HepG2 (cell line): ENCODE measurements at regions not wholly inside any gene's neighbourhood (a gene's known extent, or its start where the extent isn't known, plus 50 kb on each side); places are given as distances from the start of the nearest gene placed in this dataset.

Experiments used
- CREM ChIP-seq, 2 experiments: sonication (generic) in 1 of 2; formaldehyde crosslinking in 1 of 2; IDR thresholded peaks; 2 replicates each; pipeline versions ENCODE4 v1.4.0 to v1.6.1; 2016 to 2020; ENCODE audit warnings: antibody characterized with exemption in 1 of 2, mild to moderate bottlenecking in 1 of 2, missing genetic modification reagents in 1 of 2
- CTCF ChIP-seq: sonication (generic); formaldehyde crosslinking; IDR thresholded peaks from 2 replicates; pipeline ENCODE4 v1.5.0; 2020; ENCODE audit warnings: mild to moderate bottlenecking, missing genetic modification reagents, moderate library complexity
- IRF2 ChIP-seq: IDR thresholded peaks from 2 replicates; pipeline ENCODE4 v1.6.1; 2018; ENCODE audit warnings: missing genetic modification reagents, missing compliant biosample characterization
- POLR2AphosphoS5 ChIP-seq: IDR thresholded peaks from 2 replicates; pipeline ENCODE4 v1.6.1; 2012; ENCODE audit warnings: low read depth, low read length
- ZBTB33 ChIP-seq: sonication (generic); formaldehyde crosslinking; IDR thresholded peaks from 2 replicates; pipeline ENCODE4 v1.4.0; 2020; ENCODE audit warnings: missing genetic modification reagents
- ZBTB42 ChIP-seq: sonication (generic); formaldehyde crosslinking; IDR thresholded peaks from 2 replicates; pipeline ENCODE4 v1.5.0; 2020; ENCODE audit warnings: mild to moderate bottlenecking, missing genetic modification reagents
- ZFP91 ChIP-seq: sonication (generic); formaldehyde crosslinking; IDR thresholded peaks from 2 replicates; pipeline ENCODE4 v1.9.0; 2022; ENCODE audit warnings: missing genetic modification reagents, mild to moderate bottlenecking, borderline replicate concordance
- ZNF10 ChIP-seq: sonication (generic); formaldehyde crosslinking; IDR thresholded peaks from 2 replicates; pipeline ENCODE4 v1.4.0; 2020; ENCODE audit warnings: mild to moderate bottlenecking, low read depth, missing genetic modification reagents, borderline replicate concordance
- ZNF142 ChIP-seq: sonication (generic); formaldehyde crosslinking; IDR thresholded peaks from 2 replicates; pipeline ENCODE4 v1.4.0; 2020; ENCODE audit warnings: missing genetic modification reagents
- ZNF274 ChIP-seq: sonication (generic); formaldehyde crosslinking; IDR thresholded peaks from 2 replicates; pipeline ENCODE4 v1.5.1; 2020; ENCODE audit warnings: mild to moderate bottlenecking, missing genetic modification reagents
- ZNF441 ChIP-seq: sonication (generic); formaldehyde crosslinking; IDR thresholded peaks from 2 replicates; pipeline ENCODE4 v1.7.0; 2021; ENCODE audit warnings: missing genetic modification reagents, borderline replicate concordance
- ZNF777 ChIP-seq: sonication (generic); formaldehyde crosslinking; IDR thresholded peaks from 2 replicates; pipeline ENCODE4 v1.4.0; 2020; ENCODE audit warnings: missing genetic modification reagents

- no peak for TF ChIP-seq CREM (IDR thresholded peaks at IDR 0.05)
- no peak for TF ChIP-seq CREM (CRISPR knock-in tag; IDR thresholded peaks at IDR 0.05)
- no peak for TF ChIP-seq ZNF441 (CRISPR knock-in tag)
- no peak for TF ChIP-seq ZBTB33 (CRISPR knock-in tag)
- no peak for TF ChIP-seq ZNF274 (CRISPR knock-in tag)
- no peak for TF ChIP-seq ZNF777 (CRISPR knock-in tag)
- TF ChIP-seq ZFP91 (CRISPR knock-in tag) = no peak
- no peak for TF ChIP-seq IRF2
- no peak for TF ChIP-seq ZNF10 (CRISPR knock-in tag)
- no peak for TF ChIP-seq ZNF142
- no peak for TF ChIP-seq ZBTB42
- no peak for TF ChIP-seq POLR2AphosphoS5
- TF ChIP-seq CTCF (CRISPR knock-in tag) = no peak
Measured at GRCh38 chr12:19620222-19620621, 180.9 kb downstream of the AEBP2 start.
